Mammary epithelial cell (primary cell): ENCODE measurements at regions not wholly inside any gene's neighbourhood (a gene's known extent, or its start where the extent isn't known, plus 50 kb on each side); places are given as distances from the start of the nearest gene placed in this dataset.

Source experiments
- CTCF ChIP-seq, 2 donors: IDR thresholded peaks in 1 of 2; conservative IDR thresholded peaks in 1 of 2; 2 replicates each; pipeline ENCODE4 v1.5.1; 2011 to 2012; ENCODE audit warnings: inconsistent platforms in 2 of 2, low read length in 2 of 2, mild to moderate bottlenecking in 2 of 2, control low read depth in 1 of 2, low read depth in 1 of 2; ENCODE audit not compliant: insufficient read depth in 1 of 2; ENCODE audit errors: extremely low read depth in 1 of 2
- EZH2 ChIP-seq: IDR thresholded peaks from 2 replicates; pipeline ENCODE4 v1.6.1; 2012; ENCODE audit warnings: low read length, inconsistent platforms, borderline replicate concordance

- TF ChIP-seq CTCF (conservative IDR thresholded peaks at IDR 0.05 in 1 of 2, IDR thresholded peaks at IDR 0.05 in 1 of 2; ENCODE audit: extremely low read depth in 1 of 2, insufficient read depth in 1 of 2, low read depth in 1 of 2, low read length in 2 of 2) (no peak), EZH2 (no peak)
These were observed 100.2 kb downstream of the IRX1 start for GRCh38 chr5:3695818-3696217.
